Femur (tissue), 1 donor: ENCODE measurements at regions not wholly inside any gene's neighbourhood (a gene's known extent, or its start where the extent isn't known, plus 50 kb on each side); places are given as distances from the start of the nearest gene placed in this dataset.

Experiments
- DNase-seq: peaks from one replicate; pipeline ENCODE4 v3.0.0-alpha.2; 2017

DNA sequence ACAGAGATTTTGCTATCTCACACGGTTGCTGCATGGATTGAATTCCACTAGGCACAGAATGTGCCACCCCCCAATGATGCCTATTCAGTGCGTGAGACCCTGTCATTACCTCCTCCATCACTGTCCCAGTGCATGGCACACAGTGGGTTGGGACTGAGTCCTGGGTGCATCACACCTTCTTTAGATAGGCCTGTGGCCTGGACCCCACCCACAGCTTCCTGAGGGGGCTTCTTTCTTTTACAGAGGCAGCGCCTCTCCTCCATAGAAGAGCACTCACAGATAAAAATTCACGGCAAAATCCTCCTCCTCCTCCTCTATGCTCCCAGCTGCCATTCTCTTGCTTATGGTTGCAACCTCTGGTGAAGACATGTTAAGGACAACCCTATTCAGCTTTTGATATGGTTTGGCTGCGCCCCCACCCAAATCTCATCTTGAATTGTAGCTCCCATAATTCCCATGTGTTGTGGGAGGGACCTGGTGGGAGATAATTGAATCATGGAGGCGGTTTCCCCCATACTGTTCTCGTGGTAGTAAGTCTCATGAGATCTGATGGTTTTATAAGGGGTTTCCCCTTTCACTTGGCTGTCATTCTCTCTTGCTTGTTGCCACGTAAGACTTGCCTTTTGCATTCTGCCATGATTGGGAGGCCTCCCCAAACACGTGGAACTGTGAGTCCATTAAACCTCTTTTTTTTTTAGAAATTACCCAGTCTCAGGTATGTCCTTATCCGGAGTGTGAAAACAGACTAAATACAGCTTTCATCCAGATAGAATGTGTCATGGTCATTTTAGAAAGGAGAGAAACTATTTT is 147.6 kb downstream of the KLF13 start:
- DNase-seq: no peak

- no peak for DNase-seq
Measured at GRCh38 chr15:31476236-31476810, 149.7 kb downstream of the KLF13 start.

DNA sequence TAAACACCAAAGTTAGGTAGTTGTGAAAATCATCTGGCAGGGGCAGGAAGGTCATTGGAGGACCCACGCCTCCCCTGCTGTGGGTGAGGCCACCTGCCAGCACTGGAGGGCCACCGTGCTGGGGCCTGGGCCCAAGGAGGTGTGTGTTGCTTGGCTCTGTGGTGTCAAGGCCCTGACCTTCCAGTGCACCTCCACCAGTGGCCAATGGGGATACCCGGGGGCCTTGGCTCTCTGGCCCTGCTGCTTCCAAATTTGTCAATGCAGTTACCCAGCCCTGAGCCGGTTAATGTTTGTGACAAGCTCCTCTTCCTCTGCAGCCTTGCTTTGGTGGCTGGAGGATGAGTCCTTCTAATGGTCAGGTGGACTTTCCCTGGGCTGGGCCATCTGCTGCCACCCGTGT is 150.2 kb downstream of the KLF13 start:
- DNase-seq: no peak

GRCh38 chr15:31477301-31477700 is 150.7 kb downstream of the KLF13 start:
- DNase-seq: no peak

- DNase-seq: no peak
Measured at GRCh38 chr15:31477851-31478701, 151.4 kb downstream of the KLF13 start.

GRCh38 chr15:31478702-31479221 is 152.1 kb downstream of the KLF13 start:
- DNase-seq: no peak

- DNase-seq: no peak
Measured at GRCh38 chr15:31480356-31481025, 153.9 kb downstream of the KLF13 start.

DNA sequence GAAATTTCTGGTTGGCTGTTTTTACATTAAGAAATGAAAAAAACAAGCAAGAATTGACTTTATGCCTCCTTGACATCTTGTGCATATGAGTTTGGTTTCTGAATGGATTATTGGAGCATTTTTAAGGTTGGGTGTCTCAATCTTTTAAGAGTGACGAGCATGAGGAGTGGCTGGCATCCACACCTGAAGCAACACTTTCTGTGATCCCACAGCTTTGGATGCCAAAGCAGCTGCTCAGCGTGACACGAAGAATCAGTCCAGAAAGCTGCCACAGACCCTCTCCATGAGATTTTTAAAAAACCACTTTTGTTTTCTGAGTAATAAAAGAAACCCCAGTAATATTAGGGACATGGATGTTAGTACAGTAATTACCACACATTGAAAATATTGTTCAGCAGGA is 154.5 kb downstream of the KLF13 start:
- no peak for DNase-seq

DNA sequence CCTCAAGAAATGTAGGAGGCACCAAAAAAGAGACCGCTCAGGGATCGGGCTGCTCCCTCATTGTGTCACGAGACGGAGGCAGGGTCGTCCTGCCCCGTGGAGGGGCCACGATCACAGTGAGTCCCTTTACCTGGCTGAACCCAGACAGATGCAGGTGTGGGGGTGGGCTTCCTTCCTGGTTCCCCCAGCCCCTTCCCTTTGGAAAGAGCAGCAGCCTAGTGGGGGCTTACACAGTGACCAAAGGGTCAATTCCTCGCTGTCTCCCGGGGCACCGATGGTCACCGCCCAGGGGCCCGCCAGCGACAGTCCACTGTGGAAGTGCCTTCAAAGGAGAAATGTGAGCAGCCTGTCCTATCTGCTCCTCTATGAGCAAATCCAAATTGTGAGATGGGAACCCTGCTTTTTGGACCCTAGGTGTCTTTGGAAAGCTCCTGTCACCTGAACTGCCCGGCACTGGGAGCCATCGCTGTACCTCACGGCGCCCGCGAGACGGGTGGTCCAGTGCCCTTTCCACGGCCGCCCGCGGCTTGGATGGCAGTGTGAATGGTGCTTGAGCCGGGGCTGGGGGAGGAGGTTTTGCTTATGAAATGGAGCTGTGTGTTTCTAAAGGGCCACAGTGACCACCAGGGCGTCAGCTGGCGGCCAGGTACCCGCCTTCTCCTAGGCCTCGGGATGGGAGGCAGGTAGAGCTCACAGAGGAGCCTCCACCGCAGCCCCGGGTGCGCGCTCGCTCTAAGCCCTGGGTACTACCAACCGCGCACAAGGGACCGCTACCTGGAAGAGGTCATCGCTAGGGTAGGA is 155.7 kb downstream of the KLF13 start:
- DNase-seq: no peak

GRCh38 chr15:31483053-31483985 is 156.7 kb downstream of the KLF13 start:
- DNase-seq: no peak

GRCh38 chr15:31483986-31484951 is 157.6 kb downstream of the KLF13 start:
- no peak for DNase-seq

- no peak for DNase-seq
Measured at GRCh38 chr15:31484986-31485385, 158.4 kb downstream of the KLF13 start.

DNA sequence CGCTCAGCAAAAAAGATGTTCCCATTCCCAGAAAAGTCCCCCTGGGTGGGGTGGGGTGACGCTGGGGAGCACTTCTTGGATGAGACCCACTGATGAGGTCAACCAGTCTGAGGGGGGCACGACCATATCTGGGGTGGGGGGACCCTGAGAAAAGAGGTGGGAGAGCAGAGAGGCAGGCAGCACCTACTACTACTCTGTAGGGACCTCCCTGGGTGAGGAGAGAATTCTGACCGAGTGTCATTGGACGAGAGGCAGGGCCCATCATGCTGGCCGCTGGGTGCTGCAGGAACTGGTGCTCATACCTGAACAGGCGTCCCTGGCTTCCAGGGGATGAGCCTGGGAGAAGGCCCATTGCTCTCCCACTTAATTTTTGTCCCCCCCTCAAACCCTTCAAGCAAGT is 158.8 kb downstream of the KLF13 start:
- DNase-seq: no peak

- no peak for DNase-seq
Measured at GRCh38 chr15:31485911-31486461, 159.4 kb downstream of the KLF13 start.

DNA sequence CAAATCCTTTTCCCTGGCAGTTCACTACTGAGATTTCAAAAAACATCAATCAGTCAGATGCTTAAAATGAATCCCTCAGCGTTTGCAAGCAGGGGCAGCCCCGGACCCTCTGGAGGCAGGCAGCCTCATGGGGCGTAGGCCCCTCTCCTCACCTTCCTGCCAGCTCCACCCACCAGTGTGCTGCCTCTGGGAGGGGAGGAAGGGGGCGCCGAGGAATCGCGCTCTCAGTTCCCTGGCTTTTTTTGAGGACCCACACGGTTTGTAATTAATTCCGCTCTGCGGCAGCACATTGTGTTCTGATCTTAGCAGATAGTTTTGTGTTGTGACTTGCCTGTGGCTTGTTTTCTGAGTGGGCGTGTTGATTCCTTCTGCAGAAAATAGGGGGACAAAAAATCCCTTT is 159.9 kb downstream of the KLF13 start:
- no peak for DNase-seq

GRCh38 chr15:31486906-31487695 is 160.5 kb downstream of the KLF13 start:
- DNase-seq: no peak

DNA sequence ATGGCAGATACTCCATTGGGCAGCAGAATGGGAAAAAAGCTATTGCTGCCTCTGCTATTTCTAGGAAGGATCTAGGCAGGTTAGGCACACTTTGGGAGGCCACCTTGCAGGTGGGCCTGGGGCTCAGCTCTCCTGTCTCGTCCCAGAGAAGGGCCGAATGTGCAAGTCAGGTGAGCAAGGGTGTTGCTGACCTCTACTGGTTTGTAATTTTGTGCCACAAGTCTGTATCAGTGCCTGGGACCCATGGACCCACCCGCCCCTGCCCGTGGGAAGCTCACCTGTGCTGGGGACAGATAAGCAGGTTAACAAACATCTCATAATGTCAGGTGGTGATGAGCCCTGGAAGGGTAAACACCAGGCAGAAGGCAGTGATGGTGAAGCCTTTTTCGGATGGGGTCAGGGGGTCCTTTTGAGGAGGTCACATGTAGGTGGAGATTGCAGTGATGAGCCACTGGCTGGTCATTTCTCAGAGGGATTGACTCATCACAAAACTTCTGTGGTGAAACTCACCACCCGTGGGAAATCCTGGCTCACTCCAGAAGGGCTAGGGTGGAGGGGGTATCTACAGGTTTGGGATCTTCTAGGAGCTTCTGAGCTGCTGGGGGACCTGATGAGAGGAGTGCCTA is 161.3 kb downstream of the KLF13 start:
- DNase-seq: no peak
